Hepatocyte (in vitro differentiated cells): ENCODE measurements at regions not wholly inside any gene's neighbourhood (a gene's known extent, or its start where the extent isn't known, plus 50 kb on each side); places are given as distances from the start of the nearest gene placed in this dataset.

ENCODE experiments used
- EZH2 ChIP-seq: fragments of 200-600 bp; sonication (generic); IDR thresholded peaks from 2 replicates; pipeline ENCODE4 v1.6.1; 2016; ENCODE audit warnings: antibody characterized with exemption, mild to moderate bottlenecking, borderline replicate concordance
- EZH2phosphoT487 ChIP-seq: fragments of 200-600 bp; sonication (generic); IDR thresholded peaks from one replicate; pipeline ENCODE4 v1.6.1; 2018; ENCODE audit warnings: antibody characterized with exemption, mild to moderate bottlenecking, low read depth, moderate library complexity; ENCODE audit not compliant: unreplicated experiment, severe bottlenecking
- TF ChIP-seq, protein P1 (sequence below): fragments of 200-600 bp; sonication (generic); IDR thresholded peaks from 2 replicates; pipeline ENCODE4 v1.5.1; 2016; ENCODE audit warnings: antibody characterized with exemption, mild to moderate bottlenecking; ENCODE audit not compliant: poor library complexity

- TF ChIP-seq, protein P1, sequence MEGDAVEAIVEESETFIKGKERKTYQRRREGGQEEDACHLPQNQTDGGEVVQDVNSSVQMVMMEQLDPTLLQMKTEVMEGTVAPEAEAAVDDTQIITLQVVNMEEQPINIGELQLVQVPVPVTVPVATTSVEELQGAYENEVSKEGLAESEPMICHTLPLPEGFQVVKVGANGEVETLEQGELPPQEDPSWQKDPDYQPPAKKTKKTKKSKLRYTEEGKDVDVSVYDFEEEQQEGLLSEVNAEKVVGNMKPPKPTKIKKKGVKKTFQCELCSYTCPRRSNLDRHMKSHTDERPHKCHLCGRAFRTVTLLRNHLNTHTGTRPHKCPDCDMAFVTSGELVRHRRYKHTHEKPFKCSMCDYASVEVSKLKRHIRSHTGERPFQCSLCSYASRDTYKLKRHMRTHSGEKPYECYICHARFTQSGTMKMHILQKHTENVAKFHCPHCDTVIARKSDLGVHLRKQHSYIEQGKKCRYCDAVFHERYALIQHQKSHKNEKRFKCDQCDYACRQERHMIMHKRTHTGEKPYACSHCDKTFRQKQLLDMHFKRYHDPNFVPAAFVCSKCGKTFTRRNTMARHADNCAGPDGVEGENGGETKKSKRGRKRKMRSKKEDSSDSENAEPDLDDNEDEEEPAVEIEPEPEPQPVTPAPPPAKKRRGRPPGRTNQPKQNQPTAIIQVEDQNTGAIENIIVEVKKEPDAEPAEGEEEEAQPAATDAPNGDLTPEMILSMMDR, result no peak
- TF ChIP-seq EZH2phosphoT487 (no peak), EZH2 (no peak)
Measured at GRCh38 chr4:180189666-180190065, 2053.5 kb upstream of the TENM3 start.
